HFFc6 (cell line): ENCODE measurements at regions not wholly inside any gene's neighbourhood (a gene's known extent, or its start where the extent isn't known, plus 50 kb on each side); places are given as distances from the start of the nearest gene placed in this dataset.
A peak's percentile ranks its signal among the peaks of the same experiment; 100 is the strongest.

Source experiments
- DNase-seq: peaks from one replicate; pipeline ENCODE4 v3.0.0-alpha.2; 2018
- H3K27ac Mint-ChIP-seq: 2 replicates; pipeline ENCODE4 v1.8.0; 2020; ENCODE audit warnings: mild to moderate bottlenecking, mixed read lengths
- H3K27me3 Mint-ChIP-seq: 2 replicates; pipeline ENCODE4 v1.8.0; 2021; ENCODE audit warnings: mild to moderate bottlenecking, moderate library complexity, mixed read lengths; ENCODE audit not compliant: insufficient read depth
- H3K36me3 Mint-ChIP-seq: 2 replicates; pipeline ENCODE4 v1.8.0; 2021; ENCODE audit warnings: low read depth, mixed read lengths
- H3K4me1 Mint-ChIP-seq: 2 replicates; pipeline ENCODE4 v1.8.0; 2020; ENCODE audit warnings: low read depth, mixed read lengths
- H3K4me3 Mint-ChIP-seq: 2 replicates; pipeline ENCODE4 v1.8.0; 2020; ENCODE audit warnings: mild to moderate bottlenecking, moderate library complexity, mixed read lengths
- H3K9me3 Mint-ChIP-seq: 2 replicates; pipeline ENCODE4 v1.8.0; 2020; ENCODE audit warnings: mild to moderate bottlenecking, mixed read lengths
- TF ChIP-seq, protein P1 (sequence below): fragments of 200-600 bp; sonication (generic); IDR thresholded peaks from 2 replicates; pipeline ENCODE4 v1.5.0; 2021; ENCODE audit warnings: antibody characterized with exemption, mild to moderate bottlenecking

DNA sequence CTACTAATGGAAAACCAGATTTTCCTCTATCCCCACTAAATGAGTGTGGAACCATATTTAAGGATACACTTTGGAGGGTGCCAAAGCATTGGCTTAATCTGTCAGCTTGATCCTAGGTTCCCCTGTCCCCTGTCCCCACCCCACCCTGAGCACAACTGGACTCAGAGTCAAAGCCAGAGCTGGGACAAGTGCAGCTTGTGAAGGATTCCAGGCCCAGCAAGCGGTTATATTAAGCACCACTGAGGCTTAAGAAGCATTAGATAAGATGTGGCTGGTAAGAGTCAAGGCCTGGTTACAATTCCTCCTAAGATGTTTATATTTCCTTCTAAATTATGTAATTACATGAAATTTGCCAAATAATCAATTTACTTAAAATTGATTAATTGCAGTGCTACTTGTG lies 350.0 kb upstream of the GATB start:
- H3K36me3 Mint-ChIP-seq: no peaks in the 10 kb centered on the region
- TF ChIP-seq, protein P1, sequence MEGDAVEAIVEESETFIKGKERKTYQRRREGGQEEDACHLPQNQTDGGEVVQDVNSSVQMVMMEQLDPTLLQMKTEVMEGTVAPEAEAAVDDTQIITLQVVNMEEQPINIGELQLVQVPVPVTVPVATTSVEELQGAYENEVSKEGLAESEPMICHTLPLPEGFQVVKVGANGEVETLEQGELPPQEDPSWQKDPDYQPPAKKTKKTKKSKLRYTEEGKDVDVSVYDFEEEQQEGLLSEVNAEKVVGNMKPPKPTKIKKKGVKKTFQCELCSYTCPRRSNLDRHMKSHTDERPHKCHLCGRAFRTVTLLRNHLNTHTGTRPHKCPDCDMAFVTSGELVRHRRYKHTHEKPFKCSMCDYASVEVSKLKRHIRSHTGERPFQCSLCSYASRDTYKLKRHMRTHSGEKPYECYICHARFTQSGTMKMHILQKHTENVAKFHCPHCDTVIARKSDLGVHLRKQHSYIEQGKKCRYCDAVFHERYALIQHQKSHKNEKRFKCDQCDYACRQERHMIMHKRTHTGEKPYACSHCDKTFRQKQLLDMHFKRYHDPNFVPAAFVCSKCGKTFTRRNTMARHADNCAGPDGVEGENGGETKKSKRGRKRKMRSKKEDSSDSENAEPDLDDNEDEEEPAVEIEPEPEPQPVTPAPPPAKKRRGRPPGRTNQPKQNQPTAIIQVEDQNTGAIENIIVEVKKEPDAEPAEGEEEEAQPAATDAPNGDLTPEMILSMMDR: no peak
- DNase-seq: no peak
- no peak overlapping the region for H3K27ac Mint-ChIP-seq
- no peaks in the 10 kb centered on the region; the same call in none of the 2 replicates for H3K27me3 Mint-ChIP-seq
- H3K4me1 Mint-ChIP-seq: peaks cover 36% of the 10 kb centered on the region
- no peaks in the 10 kb centered on the region for H3K9me3 Mint-ChIP-seq
- no peak overlapping the region for H3K4me3 Mint-ChIP-seq

DNA sequence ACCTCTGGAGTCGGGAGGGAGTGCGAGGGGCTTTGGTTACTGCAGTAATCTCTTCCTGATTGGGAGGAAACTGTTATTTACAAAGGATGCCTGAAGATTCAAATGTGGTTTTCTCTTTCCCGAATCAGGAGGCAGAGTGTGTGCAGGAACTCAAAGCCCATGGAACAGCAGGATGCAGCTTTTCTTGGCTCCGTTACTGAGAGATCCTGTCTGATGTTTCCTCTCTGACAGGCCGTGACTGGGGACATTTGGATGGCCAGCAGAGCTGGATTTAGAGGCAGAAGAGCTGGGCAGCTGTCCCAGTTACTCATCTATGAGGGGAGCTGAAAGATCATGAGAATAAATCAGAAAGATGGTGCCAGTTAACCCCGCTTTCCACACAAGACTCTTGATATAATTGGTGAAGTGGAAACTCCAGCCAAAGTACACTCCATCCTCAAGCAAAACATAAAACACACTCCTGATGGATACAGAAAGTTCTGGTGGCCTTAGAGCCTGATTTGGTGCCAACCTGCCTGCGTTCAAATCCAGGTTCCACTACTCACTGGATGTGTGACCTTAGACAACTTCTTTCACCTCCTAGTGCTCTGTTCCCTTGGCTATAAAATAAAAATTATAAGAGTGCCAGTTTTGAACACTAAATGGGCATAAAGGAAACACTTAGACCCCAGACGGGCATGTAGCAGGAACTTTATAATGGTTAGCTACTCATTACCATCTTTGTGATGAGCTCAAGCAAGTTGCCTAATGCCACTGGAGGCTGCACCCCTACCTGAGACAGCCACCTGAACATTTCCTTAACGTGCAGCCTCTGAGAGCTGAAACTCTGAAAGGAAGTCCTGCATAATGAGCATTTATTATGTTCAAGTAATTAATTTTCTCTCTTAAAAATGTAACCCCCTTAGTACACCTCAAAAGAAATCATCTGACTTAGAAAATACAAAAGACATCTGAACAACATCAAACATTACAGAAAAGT lies 349.0 kb upstream of the GATB start:
- Mint-ChIP-seq H3K4me1 (peaks cover 46% of the 10 kb centered on the region), H3K36me3 (no peaks in the 10 kb centered on the region), H3K9me3 (no peaks in the 10 kb centered on the region), H3K27ac (no peak overlapping the region), H3K4me3 (no peak overlapping the region), H3K27me3 (no peaks in the 10 kb centered on the region; the same call in none of the 2 replicates)
- TF ChIP-seq, protein P1: no peak
- DNase-seq: no peak

- peaks cover 57% of the 10 kb centered on the region for H3K4me1 Mint-ChIP-seq
- no peak for DNase-seq
- no peaks in the 10 kb centered on the region for H3K9me3 Mint-ChIP-seq
- H3K36me3 Mint-ChIP-seq: no peaks in the 10 kb centered on the region
- no peaks in the 10 kb centered on the region; the same call in 1 of the 2 replicates for H3K27me3 Mint-ChIP-seq
- TF ChIP-seq, protein P1: no peak
- no peak overlapping the region for H3K4me3 Mint-ChIP-seq
- no peak overlapping the region; the same call in 1 of the 2 replicates for H3K27ac Mint-ChIP-seq
Observed at GRCh38 chr4:152107736-152108500, 347.1 kb upstream of the GATB start.

- Mint-ChIP-seq H3K9me3 (no peaks in the 10 kb centered on the region), H3K4me1 (peaks cover 67% of the 10 kb centered on the region), H3K27me3 (no peaks in the 10 kb centered on the region; the same call in none of the 2 replicates), H3K4me3 (peak overlapping the region; percentile 59), H3K27ac (peak overlapping the region; percentile 93), H3K36me3 (no peaks in the 10 kb centered on the region)
- DNase-seq: peak; percentile 26
- TF ChIP-seq, protein P1: peak; percentile 28; the same call in 1 of the 2 replicates
Observed at GRCh38 chr4:152106781-152107321, 346.0 kb upstream of the GATB start.

DNA sequence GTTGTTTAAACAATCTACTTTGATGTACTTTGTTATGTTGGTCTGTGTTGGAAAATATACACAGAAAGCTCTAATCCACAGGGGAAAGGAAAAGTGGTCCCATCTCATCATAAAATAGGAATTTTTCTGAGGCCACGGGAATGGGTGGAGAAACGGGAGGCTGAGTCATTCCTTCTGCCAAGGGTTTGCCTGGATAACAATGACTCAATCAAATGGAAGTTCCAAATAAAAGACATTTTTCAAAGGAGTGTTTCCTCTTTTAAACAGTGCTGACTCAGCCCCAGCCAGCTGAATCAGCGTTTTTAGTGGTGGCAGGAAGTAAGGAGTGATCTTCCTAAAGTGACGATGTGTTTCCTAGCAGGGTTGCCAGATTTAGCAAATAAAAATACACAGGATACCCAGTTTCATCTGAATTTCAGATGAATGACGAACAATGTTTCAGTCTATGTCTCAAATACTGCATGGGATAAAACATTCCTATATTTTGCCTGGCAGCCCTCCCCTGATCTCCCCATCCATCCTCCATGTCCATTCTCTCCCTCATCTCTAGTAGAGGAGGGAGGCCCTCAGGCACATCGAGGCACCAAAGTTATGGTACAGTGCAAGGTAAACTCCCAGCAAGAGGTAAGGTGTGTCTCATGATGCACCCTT lies 345.4 kb upstream of the GATB start:
- no peaks in the 10 kb centered on the region for H3K9me3 Mint-ChIP-seq

More for the DNA sequence above, 345.4 kb upstream of the GATB start:
- Mint-ChIP-seq H3K36me3 (no peaks in the 10 kb centered on the region), H3K27ac (peak overlapping the region; percentile 93), H3K4me3 (peak overlapping the region; percentile 59), H3K4me1 (peaks cover 73% of the 10 kb centered on the region), H3K27me3 (no peaks in the 10 kb centered on the region; the same call in none of the 2 replicates)
- TF ChIP-seq, protein P1: no peak
- DNase-seq: peak; percentile 97
